Heart right ventricle (tissue), 16 donors: ENCODE measurements at regions not wholly inside any gene's neighbourhood (a gene's known extent, or its start where the extent isn't known, plus 50 kb on each side); places are given as distances from the start of the nearest gene placed in this dataset.

Experiments
- ATAC-seq, 8 donors: fragments of 200-7000 bp; cut with Tn5 transposase; one replicate each; pipeline ENCODE4 v1.9.1; 2020; ENCODE audit warnings: mild to moderate bottlenecking in 8 of 8, moderate library complexity in 8 of 8, moderate number of reproducible peaks in 1 of 8
- DNase-seq, 2 donors: peaks; one replicate each; pipeline ENCODE4 v3.0.0-alpha.2; 2020
- H3K27ac ChIP-seq, 10 donors: fragments of 200-600 bp; sonication (generic) in 2 of 10; one replicate each; pipeline versions ENCODE4 v1.5.0 to v1.8.0; 2020 to 2022; ENCODE audit warnings: mild to moderate bottlenecking in 3 of 10
- H3K27me3 ChIP-seq, 7 donors: fragments of 200-600 bp; one replicate each; pipeline ENCODE4 v1.8.0; 2021 to 2022; ENCODE audit warnings: mild to moderate bottlenecking in 2 of 7
- H3K36me3 ChIP-seq, 9 donors: fragments of 200-600 bp; sonication (generic) in 1 of 9; one replicate each; pipeline versions ENCODE4 v1.5.0 to v1.8.0; 2020 to 2022; ENCODE audit warnings: mild to moderate bottlenecking in 2 of 9
- H3K4me1 ChIP-seq, 9 donors: fragments of 200-600 bp; sonication (generic) in 1 of 9; one replicate each; pipeline versions ENCODE4 v1.5.0 to v1.8.0; 2020 to 2022; ENCODE audit warnings: mild to moderate bottlenecking in 4 of 9
- H3K4me3 ChIP-seq, 10 donors: fragments of 200-600 bp; sonication (generic) in 2 of 10; one replicate each; pipeline versions ENCODE4 v1.5.0 to v1.8.0; 2020 to 2022; ENCODE audit warnings: mild to moderate bottlenecking in 7 of 10, moderate library complexity in 2 of 10
- H3K9me3 ChIP-seq, 11 donors: fragments of 200-600 bp in 10 of 11; sonication (generic) in 2 of 11; one replicate each; pipeline versions ENCODE4 v1.5.0 to v1.8.0; 2013 to 2022; ENCODE audit warnings: mild to moderate bottlenecking in 2 of 11, control low read depth in 1 of 11, moderate library complexity in 1 of 11
- CTCF ChIP-seq, 9 donors: fragments of 200-600 bp; sonication (generic) in 2 of 9; IDR thresholded peaks; one replicate each; pipeline versions ENCODE4 v1.5.0 to v1.8.0; 2021 to 2022; ENCODE audit warnings: antibody characterized with exemption in 9 of 9, mild to moderate bottlenecking in 5 of 9, moderate library complexity in 1 of 9
- WGBS, 2 donors: extraction: QIAGEN DNeasy Blood & Tissue Kit; methylation state at CpG; one replicate each; pipeline ENCODE4 v1.1.7; 2013; ENCODE audit warnings: inconsistent platforms in 1 of 2; 5-methylcytosine and 5-hydroxymethylcytosine counted together
- intact Hi-C, 10 donors: fragments of 100-400 bp; cut with DNase I; formaldehyde crosslinking; loops; one replicate each; pipeline versions ENCODE4 v1.11.1 to v1.14.2; 2022
- donor health status: Arrhythmogenic right ventricular cardiomyopathy.
- donor health status: ischemic (EF 13 %, LVEDD 7.1; RV severe dilation, severe dysfunction).
- donor health status: healthy with polysubstance abuse.
- donor health status: DM: no; HTN: yes; CAD: no.
- donor health status: DM: no; HTN: no; CAD: no.
- donor health status: ischemic (EF 25% LVEDD 6.9; RV normal size, moderate dysfunction).
- donor health status: ischemic (EF 25% LVEDD 5.7; RV mildly dilated, moderate dysfunction).
- donor health status: healthy.
- donor health status: DM: yes; HTN: yes; CAD: no.
- donor health status: Ischemic cardiomyopathy.
- donor health status: ischemic (EF 35%, LVEDD 5.7; RV mildly dilated, moderate dysfunction).
- donor health status: nonischemic (EF 11% LVEDD 7.7; RV severe dilation, severe dysfunction).
- donor health status: DM: yes; HTN: yes; CAD: no.
- donor health status: PGD.
- donor health status: ischemic (EF 29% LVEDD 5.4; RV normal size, mild dysfunction).
- donor health status: nonischemic (EF 23%, LVEDD 6.1; RV moderate dilation, normal function).

- ATAC-seq (peak in 2 of 8 donors; percentile 24 to 27), DNase-seq (no peak)
- Histone ChIP-seq H3K9me3 (no peaks in the 10 kb centered on the region), H3K4me1 (peaks cover 7 to 44% (median 39%) of the 10 kb centered on the region in 9 donors), H3K4me3 (no peak overlapping the region), H3K27me3 (no peaks in the 10 kb centered on the region), H3K36me3 (no peaks in the 10 kb centered on the region), H3K27ac (peak overlapping the region in 5 of 10 donors; percentile 17 to 61 (median 42))
- no peak for TF ChIP-seq CTCF (IDR thresholded peaks at IDR 0.05)
- intact Hi-C loops: loop anchor here (1.0 to 10.0 kb wide), 25 partner anchors 65 to 1105 kb away; partner anchors contain the start of gene TRIB2 (in 3 of the 10)
- 89 to 91% methylated on average over 3 of the region's 3 CpGs for whole genome bisulfite sequencing, 2 donors
These were observed 213.0 kb downstream of the TRIB2 start for GRCh38 chr2:12929758-12930157.

DNA sequence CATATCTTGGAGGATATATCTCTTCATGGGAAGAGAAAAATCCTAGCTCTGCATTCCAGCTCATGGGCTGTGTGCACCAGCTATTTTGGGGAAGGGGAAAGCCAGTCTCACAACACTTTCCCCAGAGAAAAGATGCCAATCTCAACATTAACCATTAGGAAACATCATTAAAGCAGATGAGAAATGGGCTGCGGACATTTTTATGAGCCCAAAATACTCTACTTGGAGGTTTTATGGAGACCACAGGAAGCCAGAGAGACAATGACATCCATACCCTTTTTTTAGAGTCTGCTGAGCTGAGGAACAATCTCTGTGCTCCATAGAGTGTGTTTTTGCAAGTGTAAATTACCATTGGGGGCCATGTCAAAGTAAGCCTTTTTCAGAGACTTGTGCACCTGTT is 213.7 kb downstream of the TRIB2 start:
- H3K36me3 ChIP-seq: no peaks in the 10 kb centered on the region
- ATAC-seq (no peak), DNase-seq (no peak)
- H3K4me1 ChIP-seq: peaks cover 7 to 46% (median 39%) of the 10 kb centered on the region in 9 donors
- WGBS, 2 donors: 79 to 81% methylated on average over 1 of the region's 1 CpG
- H3K4me3 ChIP-seq: no peak overlapping the region
- no peaks in the 10 kb centered on the region for H3K9me3 ChIP-seq
- no peak for TF ChIP-seq CTCF (IDR thresholded peaks at IDR 0.05)
- intact Hi-C loops: loop anchor here (1.0 to 10.0 kb wide), 22 partner anchors 64 to 1106 kb away; partner anchors contain the start of gene TRIB2 (in 3 of the 10)
- no peaks in the 10 kb centered on the region for H3K27me3 ChIP-seq
- H3K27ac ChIP-seq: peak overlapping the region in 2 of 10 donors; percentile 37 to 61

GRCh38 chr2:12931186-12931844 is 214.6 kb downstream of the TRIB2 start:
- intact Hi-C loops: loop anchor here (1.0 to 10.0 kb wide), 22 partner anchors 63 to 1107 kb away; partner anchors contain the start of gene TRIB2 (in 3 of the 10)
- Histone ChIP-seq H3K36me3 (no peaks in the 10 kb centered on the region), H3K4me3 (no peak overlapping the region), H3K27me3 (no peaks in the 10 kb centered on the region), H3K9me3 (no peaks in the 10 kb centered on the region), H3K27ac (peak overlapping the region in 7 of 10 donors; percentile 0 to 59 (median 7)), H3K4me1 (peaks cover 7 to 53% (median 39%) of the 10 kb centered on the region in 9 donors)
- WGBS, 2 donors: 21 to 23% methylated on average over 4 of the region's 4 CpGs
- peak; percentile 80 to 96 (median 92) for TF ChIP-seq CTCF (IDR thresholded peaks at IDR 0.05)
- ATAC-seq (peak; percentile 78 to 88 (median 86)), DNase-seq (peak in 1 of 2 donors; percentile 45)

DNA sequence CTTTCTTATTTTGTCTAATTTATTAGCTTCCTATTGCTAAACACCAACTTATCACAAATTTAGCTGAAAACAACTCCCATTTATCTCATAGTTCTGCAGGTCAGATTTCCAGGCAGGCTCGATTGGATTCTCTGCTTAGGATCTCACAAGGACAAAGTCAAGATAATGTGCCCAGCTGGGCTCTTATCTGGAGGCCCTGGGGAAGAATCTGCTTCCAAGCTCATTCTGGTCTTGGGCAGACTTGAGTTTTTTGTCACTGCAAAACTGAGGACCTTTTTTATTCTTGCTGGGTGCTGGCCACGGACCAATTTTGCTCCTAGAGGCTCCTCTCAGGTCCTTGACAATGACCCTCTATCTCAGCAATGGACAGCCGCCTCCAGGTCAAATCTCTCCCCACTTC is 215.5 kb downstream of the TRIB2 start:
- DNase-seq (no peak), ATAC-seq (no peak)
- no peak overlapping the region for H3K4me3 ChIP-seq
- peaks cover 7 to 53% (median 39%) of the 10 kb centered on the region in 9 donors for H3K4me1 ChIP-seq
- intact Hi-C loops: loop anchor here in 9 of 10 donors (5.0 to 10.0 kb wide), 15 partner anchors 63 to 1107 kb away; partner anchors contain the start of gene TRIB2 (in 1 of the 9)
- 43 to 45% methylated on average over 3 of the region's 3 CpGs for WGBS, 2 donors
- no peaks in the 10 kb centered on the region for H3K36me3 ChIP-seq
- no peak for TF ChIP-seq CTCF (IDR thresholded peaks at IDR 0.05)
- peak overlapping the region in 3 of 10 donors; percentile 51 to 59 (median 55) for H3K27ac ChIP-seq
- no peaks in the 10 kb centered on the region for H3K27me3 ChIP-seq
- H3K9me3 ChIP-seq: no peaks in the 10 kb centered on the region
